GM21381 (cell line): ENCODE measurements at regions not wholly inside any gene's neighbourhood (a gene's known extent, or its start where the extent isn't known, plus 50 kb on each side); places are given as distances from the start of the nearest gene placed in this dataset.

Experiments
- ATAC-seq: cut with Tn5 transposase; IDR thresholded peaks from one replicate; pipeline ENCODE4 v1.9.1; 2021; ENCODE audit warnings: mild to moderate bottlenecking, moderate library complexity; ENCODE audit not compliant: unreplicated experiment

- ATAC-seq: no peak
Observed at GRCh38 chr15:95826412-95827195, 503.9 kb upstream of the NR2F2 start.

- no peak for ATAC-seq
Observed at GRCh38 chr15:95829062-95829461, 501.4 kb upstream of the NR2F2 start.

- ATAC-seq: no peak
Observed at GRCh38 chr15:95830281-95830680, 500.2 kb upstream of the NR2F2 start.

GRCh38 chr15:95832668-95833067 is 497.8 kb upstream of the NR2F2 start:
- no peak for ATAC-seq

- no peak for ATAC-seq
Observed at GRCh38 chr15:95834028-95834804, 496.3 kb upstream of the NR2F2 start.

GRCh38 chr15:95836536-95836935 is 494.0 kb upstream of the NR2F2 start:
- no peak for ATAC-seq

GRCh38 chr15:95837341-95838004 is 493.0 kb upstream of the NR2F2 start:
- no peak for ATAC-seq

GRCh38 chr15:95839367-95839782 is 491.1 kb upstream of the NR2F2 start:
- ATAC-seq: peak; percentile 98

GRCh38 chr15:95840004-95840403 is 490.5 kb upstream of the NR2F2 start:
- ATAC-seq: no peak

- ATAC-seq: no peak
Observed at GRCh38 chr15:95840855-95841254, 489.6 kb upstream of the NR2F2 start.

GRCh38 chr15:95842576-95842975 is 487.9 kb upstream of the NR2F2 start:
- no peak for ATAC-seq

GRCh38 chr15:95843241-95843910 is 487.1 kb upstream of the NR2F2 start:
- no peak for ATAC-seq

- no peak for ATAC-seq
Observed at GRCh38 chr15:95845862-95846515, 484.5 kb upstream of the NR2F2 start.

- no peak for ATAC-seq
Observed at GRCh38 chr15:95848126-95848525, 482.4 kb upstream of the NR2F2 start.

- no peak for ATAC-seq
Observed at GRCh38 chr15:95850837-95851236, 479.7 kb upstream of the NR2F2 start.

- ATAC-seq: no peak
Observed at GRCh38 chr15:95853350-95853749, 477.1 kb upstream of the NR2F2 start.

GRCh38 chr15:95857124-95857757 is 473.3 kb upstream of the NR2F2 start:
- ATAC-seq: no peak

- no peak for ATAC-seq
Observed at GRCh38 chr15:95857758-95858157, 472.7 kb upstream of the NR2F2 start.

- no peak for ATAC-seq
Observed at GRCh38 chr15:95860406-95860805, 470.1 kb upstream of the NR2F2 start.

- peak; percentile 70 for ATAC-seq
Observed at GRCh38 chr15:95864467-95864886, 466.0 kb upstream of the NR2F2 start.
